GM20431 (cell line): ENCODE measurements at regions not wholly inside any gene's neighbourhood (a gene's known extent, or its start where the extent isn't known, plus 50 kb on each side); places are given as distances from the start of the nearest gene placed in this dataset.

Experiments used
- in situ Hi-C: fragments of 300-500 bp; cut with MseI, MboI; formaldehyde crosslinking; loops from one replicate; pipeline ENCODE4 v1.15.0; 2020; ENCODE audit warnings: low sequenced_read_pairs; ENCODE audit not compliant: unreplicated experiment

DNA sequence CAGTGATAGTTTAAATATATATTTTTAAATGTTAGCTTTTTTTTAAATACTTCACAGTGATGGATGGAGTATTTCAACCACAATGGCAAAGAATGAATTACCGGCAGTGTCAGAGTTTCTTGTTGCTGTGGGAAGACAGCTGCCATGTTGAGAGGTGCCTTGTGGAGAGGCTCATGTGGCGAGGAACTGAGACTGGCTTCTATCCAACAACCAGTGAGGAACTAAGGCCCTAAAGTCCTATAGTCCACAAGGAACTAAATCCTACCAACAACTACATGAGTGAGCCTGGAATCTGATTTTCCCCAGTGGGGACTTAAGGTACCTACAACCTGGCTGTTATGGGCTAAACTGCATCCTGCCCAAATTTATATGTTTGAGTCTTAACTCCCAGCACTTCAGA is 220.2 kb upstream of the PLEKHG7 start:
- in situ Hi-C loops = no loop called here

DNA sequence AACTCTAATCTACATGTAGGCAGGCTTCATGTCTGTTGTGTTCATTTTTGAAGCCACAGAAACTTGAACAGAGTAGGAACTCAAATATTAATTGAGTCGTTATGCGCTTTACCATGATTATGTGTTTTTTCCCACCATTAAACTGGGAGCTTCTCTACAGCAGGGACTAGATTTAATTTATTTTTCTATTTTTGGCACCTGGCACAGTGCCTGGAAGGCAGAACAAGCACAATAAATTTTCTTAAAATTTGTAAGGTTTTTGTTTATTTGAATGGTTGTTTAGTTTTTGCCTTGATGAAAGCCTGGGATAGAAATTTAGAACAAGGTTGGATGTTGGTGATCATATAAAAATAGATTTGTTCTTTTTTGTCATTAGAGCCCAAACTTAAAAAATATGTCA is 221.7 kb upstream of the PLEKHG7 start:
- in situ Hi-C loops = no loop called here

DNA sequence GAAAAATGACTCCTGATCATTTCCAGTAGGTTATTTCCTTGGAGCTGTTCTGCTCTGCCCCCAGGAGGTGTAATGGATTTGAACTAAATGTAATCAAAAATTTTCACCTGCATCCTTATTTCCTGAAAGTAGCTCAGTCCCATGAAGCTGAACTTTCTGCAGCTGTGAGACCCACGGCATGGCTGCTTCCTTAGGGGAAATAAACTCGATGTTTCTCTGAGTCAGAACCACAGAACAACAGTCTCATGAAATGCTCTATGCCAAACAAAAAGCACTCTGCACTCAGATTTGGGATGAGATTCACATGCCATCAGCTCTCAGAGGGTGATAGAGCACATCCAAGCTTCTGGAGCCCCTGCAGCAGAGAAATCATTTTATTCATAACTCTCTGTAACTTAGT is 224.1 kb upstream of the PLEKHG7 start:
- in situ Hi-C loops = no loop called here

DNA sequence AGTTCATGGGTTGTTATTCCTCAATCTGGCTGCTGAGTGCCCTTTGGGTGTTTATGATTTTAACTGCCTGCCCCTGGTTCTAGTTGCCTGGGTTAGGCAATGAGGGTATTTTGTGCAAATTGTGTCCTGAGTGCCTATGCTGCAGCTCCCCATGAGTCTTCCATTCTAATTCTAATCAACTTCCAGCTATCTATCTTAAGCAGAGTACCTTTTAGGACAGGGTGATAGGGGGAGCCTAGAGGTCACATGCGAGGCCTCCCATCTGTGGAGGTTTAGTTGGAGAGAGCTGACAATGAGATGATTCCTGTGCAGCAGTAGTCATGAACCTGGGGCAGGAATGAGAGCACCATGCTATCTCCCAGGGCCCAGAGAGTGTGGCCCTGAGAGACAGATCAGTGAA is 225.9 kb upstream of the PLEKHG7 start:
- in situ Hi-C loops = no loop called here

DNA sequence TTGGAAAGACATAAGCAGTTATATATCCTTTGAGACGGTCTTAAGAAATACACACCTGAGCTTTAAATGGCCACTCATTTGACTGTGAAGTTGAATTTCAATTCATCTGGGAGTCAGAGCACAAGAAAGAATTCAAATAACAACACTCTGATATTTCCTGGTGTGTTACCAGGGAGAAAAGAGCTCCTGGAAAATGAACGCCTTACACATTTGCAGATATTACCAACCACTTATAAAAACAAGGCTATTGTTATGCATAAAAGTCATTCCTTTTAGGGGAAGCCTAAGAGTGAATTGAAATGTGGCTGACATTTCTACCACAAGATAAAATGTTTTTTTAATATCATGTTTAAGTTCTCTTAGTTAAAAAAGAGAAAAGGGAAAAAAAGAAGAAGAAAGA is 229.2 kb upstream of the PLEKHG7 start:
- in situ Hi-C loops = no loop called here

DNA sequence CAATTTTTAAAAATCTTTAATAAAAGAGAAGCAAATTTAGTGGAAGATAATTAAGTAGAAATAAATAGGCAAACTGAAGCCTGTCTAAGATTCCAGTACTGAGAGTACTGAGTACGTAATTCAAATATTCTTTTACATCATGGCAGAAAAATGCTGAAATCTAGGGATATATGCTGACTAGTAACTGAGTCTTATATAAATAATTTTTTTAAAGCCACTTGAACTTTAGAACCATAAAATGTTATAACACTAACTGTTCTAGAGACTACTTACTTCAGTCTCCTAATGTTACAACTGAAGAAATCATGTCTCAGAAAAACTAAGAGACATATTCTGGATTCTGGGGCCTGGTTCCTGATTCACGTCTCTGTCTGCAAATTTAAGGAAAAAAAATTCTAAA is 230.6 kb upstream of the PLEKHG7 start:
- in situ Hi-C loops = no loop called here

DNA sequence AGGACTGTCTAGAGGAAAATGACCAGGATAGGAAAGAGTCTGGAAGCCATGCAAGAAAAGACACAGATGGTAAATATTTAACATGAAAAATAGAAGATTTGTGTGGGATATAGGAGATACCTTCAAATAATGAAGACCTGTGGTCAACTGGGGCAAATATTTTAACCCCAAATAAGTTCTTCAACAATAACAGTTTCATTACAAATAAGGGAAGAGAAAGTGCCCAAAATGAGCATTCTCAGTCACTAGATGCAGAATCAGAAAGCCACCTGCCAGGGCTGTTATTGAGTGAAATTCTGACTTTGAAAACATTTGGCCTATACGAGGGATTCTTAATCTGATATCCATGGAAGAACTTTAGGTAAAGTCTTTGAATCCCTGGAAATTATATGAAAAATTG is 231.2 kb upstream of the PLEKHG7 start:
- in situ Hi-C loops = no loop called here

DNA sequence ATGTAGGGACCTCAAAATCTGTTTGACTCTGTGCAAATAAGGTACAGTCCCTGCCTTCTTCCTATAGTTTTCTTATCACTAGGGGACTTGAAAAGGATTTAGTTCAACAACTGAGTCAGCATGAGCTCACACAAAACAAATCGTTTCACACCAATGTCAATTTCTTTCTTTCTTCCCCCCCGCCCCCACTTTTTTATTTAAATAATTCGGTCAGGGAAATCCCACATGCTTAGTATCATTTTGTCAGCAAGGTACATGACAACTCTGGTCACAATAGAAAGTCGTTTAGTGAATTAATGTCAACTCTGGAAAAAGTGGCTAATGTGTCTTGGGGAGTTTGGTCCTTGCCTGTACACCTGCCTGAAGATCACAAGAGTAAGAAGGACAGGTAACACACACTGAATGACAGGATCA is 232.2 kb upstream of the PLEKHG7 start:
- in situ Hi-C loops = no loop called here

DNA sequence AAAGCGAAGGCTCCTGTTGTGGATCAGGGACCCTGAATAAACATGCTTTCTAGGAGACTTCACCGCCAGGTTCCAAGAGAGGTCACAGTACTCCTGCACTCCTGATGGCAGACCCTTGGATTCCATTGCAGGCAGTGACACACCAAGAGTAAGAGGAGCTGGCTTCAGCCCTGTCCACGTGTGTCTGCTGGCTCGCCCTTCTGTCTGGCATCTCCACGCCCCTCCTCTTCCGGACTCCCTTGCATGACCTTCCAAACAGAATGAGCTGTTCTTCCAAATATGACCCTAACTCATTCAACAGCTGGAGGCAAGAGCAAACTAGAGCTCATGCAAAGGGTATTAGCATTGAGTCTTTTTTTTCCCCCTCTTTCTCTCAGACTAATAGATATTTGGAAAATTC is 233.0 kb upstream of the PLEKHG7 start:
- in situ Hi-C loops = no loop called here

GRCh38 chr12:92468358-92469020 is 234.3 kb upstream of the PLEKHG7 start:
- in situ Hi-C loops = no loop called here

DNA sequence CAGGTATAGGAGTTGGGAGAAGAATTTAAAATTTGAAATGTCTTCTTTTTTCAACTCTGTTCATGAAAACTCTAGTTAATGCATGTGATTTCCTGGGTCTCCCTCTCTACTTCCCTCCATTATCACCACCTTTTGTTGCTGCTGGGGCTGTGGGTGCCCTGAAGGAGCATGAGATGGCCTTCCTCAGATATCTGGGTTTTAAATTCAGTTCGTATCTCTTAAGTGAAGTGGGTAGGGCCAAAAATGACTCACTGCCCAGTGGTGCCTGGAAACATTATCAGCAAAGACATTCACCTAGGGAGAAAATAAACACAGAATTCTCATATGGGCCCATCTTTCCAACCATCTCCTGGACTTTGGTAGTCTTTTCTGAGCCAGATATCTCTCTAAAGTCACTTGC is 234.9 kb upstream of the PLEKHG7 start:
- in situ Hi-C loops = no loop called here

DNA sequence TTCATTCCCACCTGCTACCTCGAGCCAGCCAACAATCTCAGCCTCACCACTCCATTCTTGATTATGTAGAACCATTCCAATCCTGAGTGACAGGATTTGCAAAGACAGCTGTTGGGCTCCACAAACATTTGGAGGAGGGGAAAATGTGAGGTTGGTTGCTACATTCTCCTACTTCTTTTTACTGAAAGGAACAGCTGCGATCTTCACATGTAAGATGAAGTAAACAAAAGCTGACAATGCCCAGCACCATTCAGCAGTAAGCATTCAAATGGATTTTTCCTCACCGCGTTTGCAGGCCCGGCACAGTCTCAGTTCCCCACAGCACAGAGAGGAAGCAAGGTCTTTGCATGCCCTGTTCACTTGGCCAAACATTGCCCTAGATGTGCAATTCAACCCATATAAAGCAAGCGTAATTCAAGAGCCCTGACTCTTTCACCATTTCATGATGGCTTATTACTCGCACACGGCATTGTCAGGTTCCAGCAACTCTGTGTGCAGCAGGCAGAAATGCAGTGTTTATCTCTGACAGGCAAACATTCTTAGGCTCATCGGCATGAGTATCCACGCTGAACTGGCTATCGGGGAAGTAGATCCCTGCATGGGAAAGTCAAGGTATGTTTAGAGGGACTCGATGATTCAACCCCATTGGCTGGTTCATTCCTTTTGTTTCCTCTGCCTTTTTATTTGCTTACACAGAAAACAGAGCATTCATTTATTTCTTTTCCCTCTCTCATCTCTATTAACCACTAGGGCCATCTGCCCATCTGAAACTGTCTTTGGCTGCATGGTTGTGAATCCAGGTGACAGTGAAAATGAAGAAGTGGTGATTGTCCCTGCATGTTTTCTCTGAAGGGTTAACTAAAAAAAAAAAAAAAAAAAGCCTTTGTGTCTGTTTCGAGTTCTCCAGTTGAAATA is 236.1 kb upstream of the PLEKHG7 start:
- in situ Hi-C loops = no loop called here

DNA sequence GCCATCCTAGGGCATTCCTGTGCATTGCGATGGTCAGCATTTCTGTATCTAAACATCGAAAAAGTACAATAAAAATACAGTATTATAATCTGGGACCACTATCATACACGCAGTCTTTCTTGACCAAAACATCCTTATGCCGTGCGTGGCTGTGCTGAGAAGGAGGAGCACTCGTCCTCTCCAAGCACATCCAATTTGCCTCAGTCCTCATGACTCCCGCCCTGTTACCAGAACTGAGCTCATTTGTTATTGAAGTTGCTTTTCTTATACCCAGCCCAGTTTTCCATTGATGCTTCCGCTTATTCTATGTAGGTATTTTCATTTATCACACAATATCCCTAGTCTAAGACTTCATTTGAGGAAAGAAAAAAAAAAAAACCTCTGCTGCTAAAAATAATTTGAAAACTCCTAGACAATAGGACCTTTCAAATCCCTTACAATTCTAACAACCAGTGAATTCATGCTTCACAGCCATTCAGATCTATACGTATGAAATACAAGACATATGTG is 236.9 kb upstream of the PLEKHG7 start:
- in situ Hi-C loops = no loop called here

- in situ Hi-C loops = no loop called here
These were observed 237.9 kb upstream of the PLEKHG7 start for GRCh38 chr12:92464911-92465310.

GRCh38 chr12:92463171-92463570 is 239.6 kb upstream of the PLEKHG7 start:
- in situ Hi-C loops = no loop called here

- in situ Hi-C loops = no loop called here
These were observed 240.3 kb upstream of the PLEKHG7 start for GRCh38 chr12:92462527-92462926.

- in situ Hi-C loops = no loop called here
These were observed 240.7 kb upstream of the PLEKHG7 start for GRCh38 chr12:92462049-92462448.

DNA sequence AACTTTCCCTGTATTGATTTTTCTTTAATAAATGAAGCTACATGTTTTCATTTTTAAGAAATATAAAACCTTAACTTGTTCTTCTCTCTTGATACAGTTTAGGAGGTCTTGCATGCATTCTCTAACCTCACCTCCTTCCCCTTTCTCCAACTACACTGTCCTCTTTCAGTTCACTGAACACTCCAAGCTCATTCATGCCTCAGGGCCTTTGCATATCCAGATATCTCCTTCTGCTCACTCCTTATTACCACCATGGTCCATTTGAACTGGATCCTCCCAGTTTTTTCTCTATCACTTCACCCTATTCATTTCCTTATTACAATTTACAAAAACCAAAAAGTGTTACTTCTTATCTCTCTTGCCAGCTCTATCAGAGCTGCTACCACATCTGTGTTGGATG is 242.9 kb upstream of the PLEKHG7 start:
- in situ Hi-C loops = no loop called here

DNA sequence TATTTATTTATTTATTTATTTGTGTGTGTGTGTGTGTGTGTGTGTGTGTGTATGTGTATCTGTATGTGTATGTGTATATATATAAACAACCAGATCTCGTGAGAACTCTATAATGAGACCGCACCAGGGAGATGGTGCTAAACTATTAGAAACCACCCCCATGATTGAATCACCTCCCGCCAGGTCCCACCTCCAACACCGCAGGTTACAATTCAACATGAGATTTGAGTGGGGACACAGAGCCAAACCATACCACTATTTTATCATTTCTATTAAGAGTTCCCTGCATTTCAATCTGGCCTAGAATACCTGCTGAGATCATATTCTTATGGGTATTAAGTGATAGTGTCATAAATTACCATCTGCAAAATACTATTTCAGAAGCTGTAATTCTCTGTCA is 243.8 kb upstream of the PLEKHG7 start:
- in situ Hi-C loops = no loop called here

- in situ Hi-C loops = no loop called here
These were observed 245.2 kb upstream of the PLEKHG7 start for GRCh38 chr12:92457458-92458180.

DNA sequence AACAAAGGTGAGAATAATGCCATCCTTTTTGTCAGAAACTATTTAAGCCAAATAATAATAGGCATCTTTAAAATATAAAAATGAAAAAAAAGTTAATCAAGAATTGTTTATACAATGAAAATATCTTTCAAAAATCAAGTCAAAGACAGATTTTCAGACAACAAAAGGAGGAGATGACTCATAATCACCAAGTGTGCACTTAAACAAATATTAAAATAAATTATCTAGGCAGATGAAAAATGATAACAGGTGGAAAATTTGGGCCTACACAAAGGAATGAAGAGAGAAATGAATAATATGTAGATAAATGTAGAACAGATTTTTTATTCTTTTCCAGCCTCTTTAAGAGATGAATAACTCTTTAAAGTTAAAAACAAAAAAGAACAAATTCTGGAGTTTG is 250.0 kb upstream of the PLEKHG7 start:
- in situ Hi-C loops = no loop called here
